H9 (cell line): ENCODE measurements at regions not wholly inside any gene's neighbourhood (a gene's known extent, or its start where the extent isn't known, plus 50 kb on each side); places are given as distances from the start of the nearest gene placed in this dataset.

Experiments
- DNase-seq: peaks from one replicate; pipeline ENCODE4 v3.0.0-alpha.2; 2017
- H2AFZ ChIP-seq: one replicate; pipeline ENCODE4 v1.6.1; 2013; ENCODE audit warnings: mild to moderate bottlenecking, low read length, control low read depth, moderate library complexity
- H2AK5ac ChIP-seq: 2 replicates; pipeline ENCODE4 v1.6.1; 2013; ENCODE audit warnings: low read length, control low read depth, mixed read lengths; ENCODE audit not compliant: insufficient read length
- H2BK120ac ChIP-seq: one replicate; pipeline ENCODE4 v1.6.1; 2013; ENCODE audit warnings: low read depth, mild to moderate bottlenecking, low read length, control low read depth, inconsistent platforms; ENCODE audit not compliant: poor library complexity, severe bottlenecking
- H2BK12ac ChIP-seq: 2 replicates; pipeline ENCODE4 v1.6.1; 2013; ENCODE audit warnings: low read length, control low read depth, mixed read lengths, low read depth; ENCODE audit not compliant: insufficient read length
- H2BK15ac ChIP-seq: 2 replicates; pipeline ENCODE4 v1.6.1; 2013; ENCODE audit warnings: low read depth, low read length, control low read depth
- H2BK20ac ChIP-seq: one replicate; pipeline ENCODE4 v1.6.1; 2013; ENCODE audit warnings: low read depth, mild to moderate bottlenecking, low read length, control low read depth, inconsistent platforms; ENCODE audit not compliant: poor library complexity, severe bottlenecking
- H2BK5ac ChIP-seq: 2 replicates; pipeline ENCODE4 v1.6.1; 2013; ENCODE audit warnings: low read length, control low read depth, mixed read lengths; ENCODE audit not compliant: insufficient read length
- H3K14ac ChIP-seq: 2 replicates; pipeline ENCODE4 v1.6.1; 2013; ENCODE audit warnings: low read length, control low read depth; ENCODE audit not compliant: insufficient read depth
- H3K18ac ChIP-seq: 2 replicates; pipeline ENCODE4 v1.6.1; 2013; ENCODE audit warnings: low read depth, mild to moderate bottlenecking, mixed read lengths, low read length, control low read depth; ENCODE audit not compliant: insufficient read length
- H3K23ac ChIP-seq: 2 replicates; pipeline ENCODE4 v1.6.1; 2013; ENCODE audit warnings: low read length, control low read depth, mixed read lengths, low read depth; ENCODE audit not compliant: insufficient read length
- H3K23me2 ChIP-seq: 2 replicates; pipeline ENCODE4 v1.6.1; 2013; ENCODE audit warnings: low read depth, mild to moderate bottlenecking, mixed read lengths, low read length, control low read depth; ENCODE audit not compliant: insufficient read length, poor library complexity, severe bottlenecking
- H3K27ac ChIP-seq: 2 replicates; pipeline ENCODE4 v1.5.1; 2013; ENCODE audit warnings: low read length, control low read depth, mixed read lengths, low read depth; ENCODE audit not compliant: insufficient read length
- H3K27me3 ChIP-seq: 2 replicates; pipeline ENCODE4 v1.6.1; 2013; ENCODE audit warnings: low read length, control low read depth, inconsistent platforms; ENCODE audit not compliant: insufficient read depth
- H3K4ac ChIP-seq: 2 replicates; pipeline ENCODE4 v1.6.1; 2013; ENCODE audit warnings: low read depth, mild to moderate bottlenecking, control low read depth, inconsistent platforms, low read length, moderate library complexity
- H3K4me1 ChIP-seq: 2 replicates; pipeline ENCODE4 v1.6.1; 2013; ENCODE audit warnings: low read length, control low read depth, inconsistent platforms; ENCODE audit not compliant: insufficient read depth
- H3K4me2 ChIP-seq: 2 replicates; pipeline ENCODE4 v1.6.1; 2013; ENCODE audit warnings: low read length, control low read depth, mixed read lengths; ENCODE audit not compliant: insufficient read length, insufficient read depth
- H3K56ac ChIP-seq: 2 replicates; pipeline ENCODE4 v1.6.1; 2013; ENCODE audit warnings: low read depth, mild to moderate bottlenecking, mixed read lengths, low read length, control low read depth; ENCODE audit not compliant: insufficient read length
- H3K79me1 ChIP-seq: 2 replicates; pipeline ENCODE4 v1.6.1; 2013; ENCODE audit warnings: low read depth, mild to moderate bottlenecking, moderate library complexity, low read length, control low read depth, inconsistent platforms; ENCODE audit not compliant: insufficient read depth, poor library complexity, severe bottlenecking
- H3K79me2 ChIP-seq: 2 replicates; pipeline ENCODE4 v1.6.1; 2013; ENCODE audit warnings: low read length, control low read depth, inconsistent platforms; ENCODE audit not compliant: insufficient read depth
- H3K9ac ChIP-seq: 2 replicates; pipeline ENCODE4 v1.6.1; 2013; ENCODE audit warnings: low read length, control low read depth, mixed read lengths; ENCODE audit not compliant: insufficient read length; ENCODE audit errors: extremely low read depth
- H3K9me3 ChIP-seq: one replicate; pipeline ENCODE4 v1.6.1; 2013; ENCODE audit warnings: low read depth, low read length, inconsistent platforms; ENCODE audit not compliant: control insufficient read depth
- H3T11ph ChIP-seq: one replicate; pipeline ENCODE4 v1.6.1; 2013; ENCODE audit warnings: mild to moderate bottlenecking, low read length, control low read depth, inconsistent platforms
- H4K20me1 ChIP-seq: one replicate; pipeline ENCODE4 v1.6.1; 2013; ENCODE audit not compliant: control insufficient read depth, insufficient read length, insufficient read depth
- H4K5ac ChIP-seq: 2 replicates; pipeline ENCODE4 v1.6.1; 2013; ENCODE audit warnings: low read depth, mild to moderate bottlenecking, mixed read lengths, low read length, control low read depth; ENCODE audit not compliant: insufficient read length
- H4K8ac ChIP-seq: replicated peaks from 2 replicates; pipeline ENCODE4 v1.6.1; 2013; ENCODE audit warnings: low read length, control low read depth, mixed read lengths, low read depth; ENCODE audit not compliant: insufficient read length
- H4K91ac ChIP-seq: 2 replicates; pipeline ENCODE4 v1.6.1; 2013; ENCODE audit warnings: low read depth, mild to moderate bottlenecking, moderate library complexity, mixed read lengths, low read length, control low read depth; ENCODE audit not compliant: insufficient read length
- H3K27ac Mint-ChIP-seq, 3 experiments: 2 replicates in 2 of 3; 3 replicates in 1 of 3; pipeline ENCODE4 v1.8.0; 2020 to 2021; ENCODE audit warnings: mixed read lengths in 3 of 3, mild to moderate bottlenecking in 1 of 3, moderate library complexity in 1 of 3
- H3K27me3 Mint-ChIP-seq: 2 replicates; pipeline ENCODE4 v1.8.0; 2021; ENCODE audit warnings: low read depth, mild to moderate bottlenecking, moderate library complexity, mixed read lengths
- H3K36me3 Mint-ChIP-seq, 3 experiments: 2 replicates in 2 of 3; 3 replicates in 1 of 3; pipeline ENCODE4 v1.8.0; 2020 to 2021; ENCODE audit warnings: low read depth in 3 of 3, mixed read lengths in 3 of 3; ENCODE audit not compliant: insufficient read depth in 1 of 3
- H3K4me1 Mint-ChIP-seq, 2 experiments: 2 replicates each; pipeline ENCODE4 v1.8.0; 2020; ENCODE audit warnings: mixed read lengths in 2 of 2
- H3K4me3 Mint-ChIP-seq, 2 experiments: 2 replicates in 1 of 2; 3 replicates in 1 of 2; pipeline ENCODE4 v1.8.0; 2020 to 2021; ENCODE audit warnings: mild to moderate bottlenecking in 2 of 2, mixed read lengths in 2 of 2, moderate library complexity in 1 of 2
- H3K9me3 Mint-ChIP-seq, 2 experiments: 2 replicates in 1 of 2; 3 replicates in 1 of 2; pipeline ENCODE4 v1.8.0; 2020; ENCODE audit warnings: mild to moderate bottlenecking in 2 of 2, mixed read lengths in 2 of 2, moderate library complexity in 1 of 2
- WGBS: extraction: QIAGEN DNeasy Blood & Tissue Kit; methylation state at CpG from one replicate; pipeline ENCODE4 v1.1.7; 2013; ENCODE audit warnings: missing lambda C conversion rate, low lambda C conversion rate, mixed read lengths; ENCODE audit not compliant: insufficient read length; ENCODE audit errors: extremely low coverage; 5-methylcytosine and 5-hydroxymethylcytosine counted together
- TF ChIP-seq, protein P1 (sequence below): fragments of 200-600 bp; sonication (generic); conservative IDR thresholded peaks from 3 replicates; pipeline ENCODE4 v1.8.0; 2021; ENCODE audit warnings: antibody characterized with exemption, mild to moderate bottlenecking

- no peak overlapping the region for H4K8ac ChIP-seq
- no peak overlapping the region for H4K91ac ChIP-seq
- H3K56ac ChIP-seq: no peak overlapping the region
- H3K23me2 ChIP-seq: no peaks in the 10 kb centered on the region
- H3K9me3 ChIP-seq: no peaks in the 10 kb centered on the region
- no peak overlapping the region for H4K5ac ChIP-seq
- no peak overlapping the region for H2BK12ac ChIP-seq
- Mint-ChIP-seq H3K4me1 (no peaks in the 10 kb centered on the region), H3K36me3 (no peaks in the 10 kb centered on the region; a peak in 1 of 7 replicates), H3K9me3 (no peaks in the 10 kb centered on the region), H3K27ac (no peak overlapping the region), H3K27me3 (peaks cover 7% of the 10 kb centered on the region), H3K4me3 (no peak overlapping the region)
- H3K18ac ChIP-seq: no peak overlapping the region
- no peak overlapping the region for H2BK5ac ChIP-seq
- H3K27me3 ChIP-seq: no peaks in the 10 kb centered on the region
- no peaks in the 10 kb centered on the region for H3K79me1 ChIP-seq
- no peak overlapping the region for H3K14ac ChIP-seq
- no peak overlapping the region for H2BK120ac ChIP-seq
- no peaks in the 10 kb centered on the region for H3K79me2 ChIP-seq
- H3K4me1 ChIP-seq: no peaks in the 10 kb centered on the region
- WGBS: no CpG with 5 or more reads among the region's 8 CpGs
- H2BK20ac ChIP-seq: no peak overlapping the region
- no peak overlapping the region for H3K4ac ChIP-seq
- no peak overlapping the region for H2AK5ac ChIP-seq
- H2BK15ac ChIP-seq: no peak overlapping the region
- H3K23ac ChIP-seq: no peak overlapping the region
- H3T11ph ChIP-seq: no peak overlapping the region
- no peak overlapping the region for H2AFZ ChIP-seq
- DNase-seq: peak; percentile 8
- no peaks in the 10 kb centered on the region for H4K20me1 ChIP-seq
- H3K27ac ChIP-seq: no peak overlapping the region
- TF ChIP-seq, protein P1, sequence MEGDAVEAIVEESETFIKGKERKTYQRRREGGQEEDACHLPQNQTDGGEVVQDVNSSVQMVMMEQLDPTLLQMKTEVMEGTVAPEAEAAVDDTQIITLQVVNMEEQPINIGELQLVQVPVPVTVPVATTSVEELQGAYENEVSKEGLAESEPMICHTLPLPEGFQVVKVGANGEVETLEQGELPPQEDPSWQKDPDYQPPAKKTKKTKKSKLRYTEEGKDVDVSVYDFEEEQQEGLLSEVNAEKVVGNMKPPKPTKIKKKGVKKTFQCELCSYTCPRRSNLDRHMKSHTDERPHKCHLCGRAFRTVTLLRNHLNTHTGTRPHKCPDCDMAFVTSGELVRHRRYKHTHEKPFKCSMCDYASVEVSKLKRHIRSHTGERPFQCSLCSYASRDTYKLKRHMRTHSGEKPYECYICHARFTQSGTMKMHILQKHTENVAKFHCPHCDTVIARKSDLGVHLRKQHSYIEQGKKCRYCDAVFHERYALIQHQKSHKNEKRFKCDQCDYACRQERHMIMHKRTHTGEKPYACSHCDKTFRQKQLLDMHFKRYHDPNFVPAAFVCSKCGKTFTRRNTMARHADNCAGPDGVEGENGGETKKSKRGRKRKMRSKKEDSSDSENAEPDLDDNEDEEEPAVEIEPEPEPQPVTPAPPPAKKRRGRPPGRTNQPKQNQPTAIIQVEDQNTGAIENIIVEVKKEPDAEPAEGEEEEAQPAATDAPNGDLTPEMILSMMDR: no peak
- no peak overlapping the region for H3K4me2 ChIP-seq
- H3K9ac ChIP-seq: no peak overlapping the region
Observed at GRCh38 chr1:29542548-29542947, 306.2 kb downstream of the PTPRU start.
